Body of pancreas (tissue), 4 donors: ENCODE measurements at regions not wholly inside any gene's neighbourhood (a gene's known extent, or its start where the extent isn't known, plus 50 kb on each side); places are given as distances from the start of the nearest gene placed in this dataset.

Experiments
- POLR2A ChIP-seq, 3 donors: fragments of 450-650 bp; IDR thresholded peaks; one replicate each; pipeline ENCODE4 v1.6.1; 2016; ENCODE audit warnings: antibody characterized with exemption in 3 of 3, mild to moderate bottlenecking in 2 of 3
- TF ChIP-seq, protein P1 (sequence below), 7 experiments: fragments of 450-650 bp in 4 of 7; fragments of 200-600 bp in 3 of 7; sonication (generic) in 3 of 7; IDR thresholded peaks; one replicate each; pipeline ENCODE4 v1.5.1; 2016 to 2019; ENCODE audit warnings: antibody characterized with exemption in 7 of 7

GRCh38 chr17:77281122-77281903 is 140.5 kb downstream of the SEC14L1 start:
- TF ChIP-seq, protein P1, sequence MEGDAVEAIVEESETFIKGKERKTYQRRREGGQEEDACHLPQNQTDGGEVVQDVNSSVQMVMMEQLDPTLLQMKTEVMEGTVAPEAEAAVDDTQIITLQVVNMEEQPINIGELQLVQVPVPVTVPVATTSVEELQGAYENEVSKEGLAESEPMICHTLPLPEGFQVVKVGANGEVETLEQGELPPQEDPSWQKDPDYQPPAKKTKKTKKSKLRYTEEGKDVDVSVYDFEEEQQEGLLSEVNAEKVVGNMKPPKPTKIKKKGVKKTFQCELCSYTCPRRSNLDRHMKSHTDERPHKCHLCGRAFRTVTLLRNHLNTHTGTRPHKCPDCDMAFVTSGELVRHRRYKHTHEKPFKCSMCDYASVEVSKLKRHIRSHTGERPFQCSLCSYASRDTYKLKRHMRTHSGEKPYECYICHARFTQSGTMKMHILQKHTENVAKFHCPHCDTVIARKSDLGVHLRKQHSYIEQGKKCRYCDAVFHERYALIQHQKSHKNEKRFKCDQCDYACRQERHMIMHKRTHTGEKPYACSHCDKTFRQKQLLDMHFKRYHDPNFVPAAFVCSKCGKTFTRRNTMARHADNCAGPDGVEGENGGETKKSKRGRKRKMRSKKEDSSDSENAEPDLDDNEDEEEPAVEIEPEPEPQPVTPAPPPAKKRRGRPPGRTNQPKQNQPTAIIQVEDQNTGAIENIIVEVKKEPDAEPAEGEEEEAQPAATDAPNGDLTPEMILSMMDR (IDR thresholded peaks at IDR 0.05) = peak in 4 of 7 experiments; percentile 42 to 74 (median 60)
- peak; percentile 24 to 64 (median 56) for TF ChIP-seq POLR2A (IDR thresholded peaks at IDR 0.05)
